Panc1 (cell line): ENCODE measurements at regions not wholly inside any gene's neighbourhood (a gene's known extent, or its start where the extent isn't known, plus 50 kb on each side); places are given as distances from the start of the nearest gene placed in this dataset.
A peak's percentile ranks its signal among the peaks of the same experiment; 100 is the strongest.

ENCODE experiments used
- ATAC-seq: fragments of 200-7000 bp; cut with Tn5 transposase; 2 replicates; pipeline ENCODE4 v1.9.1; 2020; ENCODE audit warnings: mild to moderate bottlenecking, moderate library complexity
- BruUV-seq: library from RNA; stranded (reverse); fragments of 400-500 nt; replicated peaks from 2 replicates; lab custom pipeline; 2021; lab: Mats Ljungman, UMichigan
- CTCF ChIA-PET: fragments of 300-600 bp; sonication (Branson Sonifier 250); formaldehyde crosslinking; loops from one replicate; lab custom pipeline; 2022; ENCODE audit warnings: antibody characterized with exemption; lab: Charles Lee
- POLR2A ChIA-PET: fragments of 300-600 bp; sonication (Branson Sonifier 250); formaldehyde crosslinking; loops from one replicate; lab custom pipeline; 2022; ENCODE audit warnings: antibody characterized with exemption; lab: Charles Lee
- DNase-seq: peaks from one replicate; pipeline ENCODE4 v3.0.0-alpha.2; 2010; ENCODE audit warnings: low read depth, low spot score
- H3K27ac ChIP-seq: 2 replicates; pipeline ENCODE4 v1.5.1; 2011; ENCODE audit warnings: mild to moderate bottlenecking, low read length, inconsistent platforms
- H3K27me3 ChIP-seq: fragments of 200-500 bp; sonication (Bioruptor generic); 2 replicates; pipeline ENCODE4 v1.6.0; 2014; ENCODE audit warnings: low read length, inconsistent platforms; ENCODE audit not compliant: control insufficient read depth, insufficient read depth
- H3K36me3 ChIP-seq: fragments of 200-500 bp; sonication (Bioruptor generic); 2 replicates; pipeline ENCODE4 v1.5.1; 2014; ENCODE audit warnings: inconsistent platforms, mild to moderate bottlenecking, low read length, moderate library complexity; ENCODE audit not compliant: control insufficient read depth, insufficient read depth
- H3K4me1 ChIP-seq: 2 replicates; pipeline ENCODE4 v1.5.1; 2011; ENCODE audit warnings: inconsistent platforms, mild to moderate bottlenecking, low read length, moderate library complexity; ENCODE audit not compliant: control insufficient read depth, insufficient read depth
- H3K4me3 ChIP-seq, 2 experiments: 2 replicates each; pipeline ENCODE4 v1.5.1; 2011 to 2012; ENCODE audit warnings: low read depth in 2 of 2, low read length in 2 of 2, mild to moderate bottlenecking in 2 of 2, inconsistent platforms in 1 of 2, moderate library complexity in 1 of 2
- H3K9me3 ChIP-seq: fragments of 200-500 bp; sonication (Bioruptor generic); 2 replicates; pipeline ENCODE4 v1.5.1; 2014; ENCODE audit warnings: low read depth, mild to moderate bottlenecking, inconsistent platforms, low read length, moderate library complexity; ENCODE audit not compliant: control insufficient read depth, insufficient read depth
- POLR2AphosphoS5 ChIP-seq: IDR thresholded peaks from 2 replicates; pipeline ENCODE4 v1.6.1; 2012; ENCODE audit warnings: mild to moderate bottlenecking, low read depth, low read length, moderate library complexity
- SIN3A ChIP-seq: IDR thresholded peaks from 2 replicates; pipeline ENCODE4 v1.6.1; 2012; ENCODE audit warnings: low read depth, mild to moderate bottlenecking, low read length, moderate library complexity, borderline replicate concordance; ENCODE audit not compliant: insufficient read depth
- in situ Hi-C: cut with HindIII; loops from 2 replicates; pipeline ENCODE4 v1.10.0; 2016; ENCODE audit warnings: low sequenced_read_pairs, low pct_unique_long_range_greater_than_20kb
- intact Hi-C: fragments of 100-400 bp; cut with micrococcal nuclease; formaldehyde crosslinking; loops from one replicate; pipeline ENCODE4 v1.10.0; 2022; ENCODE audit not compliant: unreplicated experiment
- TF ChIP-seq, protein P1 (sequence below), 2 experiments: IDR thresholded peaks; 2 replicates each; pipeline ENCODE4 v1.6.1; 2011 to 2012; ENCODE audit warnings: low read depth in 2 of 2, control low read depth in 1 of 2, low read length in 1 of 2, mild to moderate bottlenecking in 1 of 2, moderate library complexity in 1 of 2; ENCODE audit not compliant: insufficient read depth in 1 of 2
- TF ChIP-seq, protein P2 (sequence below): fragments of 450-650 bp; IDR thresholded peaks from 2 replicates; pipeline ENCODE4 v1.5.1; 2017; ENCODE audit warnings: mild to moderate bottlenecking

DNA sequence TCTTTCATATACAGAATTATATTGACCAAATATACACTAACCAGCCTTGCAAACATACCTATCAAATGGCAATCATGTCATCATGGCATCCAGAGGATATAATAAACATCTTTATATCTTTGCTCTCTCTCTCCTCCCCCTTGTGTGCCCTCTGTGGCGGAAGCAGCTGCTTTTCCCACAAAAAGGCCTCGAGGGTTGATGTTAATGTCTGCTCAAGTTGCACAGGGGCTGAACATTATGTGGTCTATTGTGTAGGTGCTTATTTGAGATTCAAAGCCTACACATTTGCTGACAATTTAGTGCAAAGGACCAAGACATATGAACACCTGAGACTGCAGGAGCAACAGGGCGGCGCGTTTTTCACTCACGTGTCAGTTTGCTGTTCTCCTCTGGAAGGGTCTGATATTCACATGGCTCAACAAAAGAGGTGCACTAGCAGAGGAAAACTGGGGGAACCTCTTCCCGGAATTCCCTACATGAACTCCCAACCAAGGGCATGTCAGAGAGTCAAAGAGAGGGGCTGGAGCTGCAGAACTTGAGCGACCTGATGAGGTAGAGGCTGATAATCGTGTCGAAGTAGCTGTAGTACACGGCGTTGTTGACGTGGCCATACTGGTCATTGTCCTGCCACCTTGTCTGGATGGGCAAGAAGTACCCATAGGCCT, 138.8 kb downstream of the RCN1 start:
- no peak for ATAC-seq
- in situ Hi-C loops = no loop called here
- Histone ChIP-seq H3K4me3 (no peak overlapping the region), H3K4me1 (no peaks in the 10 kb centered on the region), H3K27me3 (no peaks in the 10 kb centered on the region; the same call in 1 of the 2 replicates), H3K9me3 (no peaks in the 10 kb centered on the region), H3K36me3 (no peaks in the 10 kb centered on the region), H3K27ac (no peak overlapping the region)
- BruUV-seq = no TSS peak
- CTCF ChIA-PET = interaction anchor here (0.7 kb wide), 1 partner anchor 23 kb away, joined by 12 read pairs; no protein-coding TSS in a partner anchor
- TF ChIP-seq, protein P1, sequence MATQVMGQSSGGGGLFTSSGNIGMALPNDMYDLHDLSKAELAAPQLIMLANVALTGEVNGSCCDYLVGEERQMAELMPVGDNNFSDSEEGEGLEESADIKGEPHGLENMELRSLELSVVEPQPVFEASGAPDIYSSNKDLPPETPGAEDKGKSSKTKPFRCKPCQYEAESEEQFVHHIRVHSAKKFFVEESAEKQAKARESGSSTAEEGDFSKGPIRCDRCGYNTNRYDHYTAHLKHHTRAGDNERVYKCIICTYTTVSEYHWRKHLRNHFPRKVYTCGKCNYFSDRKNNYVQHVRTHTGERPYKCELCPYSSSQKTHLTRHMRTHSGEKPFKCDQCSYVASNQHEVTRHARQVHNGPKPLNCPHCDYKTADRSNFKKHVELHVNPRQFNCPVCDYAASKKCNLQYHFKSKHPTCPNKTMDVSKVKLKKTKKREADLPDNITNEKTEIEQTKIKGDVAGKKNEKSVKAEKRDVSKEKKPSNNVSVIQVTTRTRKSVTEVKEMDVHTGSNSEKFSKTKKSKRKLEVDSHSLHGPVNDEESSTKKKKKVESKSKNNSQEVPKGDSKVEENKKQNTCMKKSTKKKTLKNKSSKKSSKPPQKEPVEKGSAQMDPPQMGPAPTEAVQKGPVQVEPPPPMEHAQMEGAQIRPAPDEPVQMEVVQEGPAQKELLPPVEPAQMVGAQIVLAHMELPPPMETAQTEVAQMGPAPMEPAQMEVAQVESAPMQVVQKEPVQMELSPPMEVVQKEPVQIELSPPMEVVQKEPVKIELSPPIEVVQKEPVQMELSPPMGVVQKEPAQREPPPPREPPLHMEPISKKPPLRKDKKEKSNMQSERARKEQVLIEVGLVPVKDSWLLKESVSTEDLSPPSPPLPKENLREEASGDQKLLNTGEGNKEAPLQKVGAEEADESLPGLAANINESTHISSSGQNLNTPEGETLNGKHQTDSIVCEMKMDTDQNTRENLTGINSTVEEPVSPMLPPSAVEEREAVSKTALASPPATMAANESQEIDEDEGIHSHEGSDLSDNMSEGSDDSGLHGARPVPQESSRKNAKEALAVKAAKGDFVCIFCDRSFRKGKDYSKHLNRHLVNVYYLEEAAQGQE (IDR thresholded peaks at IDR 0.05; ENCODE audit: insufficient read depth in 1 of 2, low read depth in 2 of 2, low read length in 1 of 2) = no peak
- TF ChIP-seq POLR2AphosphoS5 (no peak), SIN3A (no peak)
- TF ChIP-seq, protein P2, sequence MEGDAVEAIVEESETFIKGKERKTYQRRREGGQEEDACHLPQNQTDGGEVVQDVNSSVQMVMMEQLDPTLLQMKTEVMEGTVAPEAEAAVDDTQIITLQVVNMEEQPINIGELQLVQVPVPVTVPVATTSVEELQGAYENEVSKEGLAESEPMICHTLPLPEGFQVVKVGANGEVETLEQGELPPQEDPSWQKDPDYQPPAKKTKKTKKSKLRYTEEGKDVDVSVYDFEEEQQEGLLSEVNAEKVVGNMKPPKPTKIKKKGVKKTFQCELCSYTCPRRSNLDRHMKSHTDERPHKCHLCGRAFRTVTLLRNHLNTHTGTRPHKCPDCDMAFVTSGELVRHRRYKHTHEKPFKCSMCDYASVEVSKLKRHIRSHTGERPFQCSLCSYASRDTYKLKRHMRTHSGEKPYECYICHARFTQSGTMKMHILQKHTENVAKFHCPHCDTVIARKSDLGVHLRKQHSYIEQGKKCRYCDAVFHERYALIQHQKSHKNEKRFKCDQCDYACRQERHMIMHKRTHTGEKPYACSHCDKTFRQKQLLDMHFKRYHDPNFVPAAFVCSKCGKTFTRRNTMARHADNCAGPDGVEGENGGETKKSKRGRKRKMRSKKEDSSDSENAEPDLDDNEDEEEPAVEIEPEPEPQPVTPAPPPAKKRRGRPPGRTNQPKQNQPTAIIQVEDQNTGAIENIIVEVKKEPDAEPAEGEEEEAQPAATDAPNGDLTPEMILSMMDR = no peak
- DNase-seq = no peak
- intact Hi-C loops = no loop called here
- POLR2A ChIA-PET = no interaction called here

DNA sequence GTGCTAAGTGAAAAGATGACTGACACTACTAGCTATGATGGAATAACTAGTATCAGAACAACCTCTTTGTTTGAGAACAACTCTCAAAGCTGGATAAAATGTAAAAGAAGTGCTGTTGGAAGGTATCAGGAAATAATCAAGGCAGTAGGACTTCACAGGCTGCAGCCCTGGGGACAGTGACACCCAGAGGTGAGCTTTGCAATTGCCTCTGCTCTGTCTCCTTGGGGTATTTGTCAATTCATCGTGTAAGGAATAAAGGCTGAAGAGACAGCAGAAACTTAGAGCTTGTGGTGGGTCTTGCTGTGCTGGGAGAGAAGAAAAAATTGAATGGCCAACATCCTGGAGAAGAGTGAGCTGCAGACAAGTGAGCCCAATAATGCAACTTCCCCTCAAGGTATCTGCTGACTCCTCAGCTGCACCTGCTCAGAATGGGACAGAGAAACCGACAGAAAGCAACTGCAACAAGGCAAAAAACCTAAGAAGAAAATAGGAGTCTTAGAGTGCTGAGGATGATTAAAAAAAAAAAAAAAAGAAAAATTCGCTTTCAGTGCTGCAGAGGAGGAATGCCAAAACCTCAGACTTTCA, 141.1 kb downstream of the RCN1 start:
- TF ChIP-seq, protein P2 = peak; percentile 87
- TF ChIP-seq POLR2AphosphoS5 = no peak
- H3K27me3 ChIP-seq = peaks cover 15% of the 10 kb centered on the region; the same call in 1 of the 2 replicates
- intact Hi-C loops = no loop called here
- H3K4me1 ChIP-seq = no peaks in the 10 kb centered on the region
- DNase-seq (no peak), ATAC-seq (peak; percentile 89)
- H3K4me3 ChIP-seq = no peak overlapping the region
- no peaks in the 10 kb centered on the region for H3K9me3 ChIP-seq
- no TSS peak for BruUV-seq
- ChIA-PET POLR2A (interaction anchor here (0.7 kb wide), 1 partner anchor 142 kb away, joined by 3 read pairs; no protein-coding TSS in a partner anchor), CTCF (interaction anchor here (0.6 kb wide), 1 partner anchor 30 kb away, joined by 3 read pairs; no protein-coding TSS in a partner anchor)
- in situ Hi-C loops = no loop called here
- no peak overlapping the region for H3K27ac ChIP-seq
- H3K36me3 ChIP-seq = no peaks in the 10 kb centered on the region
